ENCODE measurements at regions not wholly inside any gene's neighbourhood (a gene's known extent, or its start where the extent isn't known, plus 50 kb on each side); places are given as distances from the start of the nearest gene placed in this dataset.
A peak's percentile ranks its signal among the peaks of the same experiment; 100 is the strongest.

- ATAC-seq (ENCODE audit: low FRiP score in 2 of 2) (peak in 1 of 2 donors; percentile 30), DNase-seq (peak in 1 of 2 donors; percentile 46)
- H3K27me3 ChIP-seq: no peaks in the 10 kb centered on the region
- no peaks in the 10 kb centered on the region for H3K9me3 ChIP-seq
- H3K4me3 ChIP-seq: no peak overlapping the region
- WGBS, 2 donors: 48 to 50% methylated on average over 6 of the region's 6 CpGs
- peak in 1 of 6 experiments; percentile 6 for TF ChIP-seq CTCF (IDR thresholded peaks at IDR 0.05)
- peak; percentile 39 to 59 for TF ChIP-seq POLR2AphosphoS5 (IDR thresholded peaks at IDR 0.05)
- peak in 1 of 4 donors; percentile 21 for TF ChIP-seq EP300 (IDR thresholded peaks at IDR 0.05)
- no peak for TF ChIP-seq POLR2A (IDR thresholded peaks at IDR 0.05)
- H3K4me1 ChIP-seq: peaks cover 11 to 21% (median 14%) of the 10 kb centered on the region in 4 donors
- no peaks in the 10 kb centered on the region for H3K36me3 ChIP-seq
- peak overlapping the region in 2 of 4 donors; percentile 51 to 63 for H3K27ac ChIP-seq
These were observed 514.4 kb upstream of the PROK2 start for GRCh38 chr3:72299321-72299802.

GRCh38 chr3:72298201-72299152 is 513.5 kb upstream of the PROK2 start:
- Histone ChIP-seq H3K27me3 (no peaks in the 10 kb centered on the region), H3K4me1 (peaks cover 8 to 16% (median 12%) of the 10 kb centered on the region in 4 donors), H3K27ac (peak overlapping the region in 2 of 4 donors; percentile 51 to 63), H3K4me3 (no peak overlapping the region), H3K9me3 (no peaks in the 10 kb centered on the region), H3K36me3 (no peaks in the 10 kb centered on the region)
- ATAC-seq (ENCODE audit: low FRiP score in 2 of 2): no peak
- TF ChIP-seq EP300 (IDR thresholded peaks at IDR 0.05): no peak
- TF ChIP-seq CTCF (IDR thresholded peaks at IDR 0.05): no peak
- no peak for TF ChIP-seq POLR2A (IDR thresholded peaks at IDR 0.05)
- TF ChIP-seq POLR2AphosphoS5 (IDR thresholded peaks at IDR 0.05): no peak
- no peak for DNase-seq
- 59 to 62% methylated on average over 8 of the region's 8 CpGs for WGBS, 2 donors

- WGBS, 2 donors: 87 to 92% methylated on average over 1 of the region's 1 CpG
These were observed 512.5 kb upstream of the PROK2 start for GRCh38 chr3:72297481-72297880.

GRCh38 chr3:72296477-72297111 is 511.6 kb upstream of the PROK2 start:
- 75 to 78% methylated on average over 8 of the region's 8 CpGs for WGBS, 2 donors
- Histone ChIP-seq H3K4me3 (no peak overlapping the region), H3K4me1 (peaks cover 8 to 16% (median 12%) of the 10 kb centered on the region in 4 donors), H3K27ac (no peak overlapping the region), H3K36me3 (no peaks in the 10 kb centered on the region), H3K27me3 (no peaks in the 10 kb centered on the region), H3K9me3 (no peaks in the 10 kb centered on the region)
- no peak for ATAC-seq (ENCODE audit: low FRiP score in 2 of 2)
- TF ChIP-seq CTCF (IDR thresholded peaks at IDR 0.05): no peak
- no peak for TF ChIP-seq POLR2AphosphoS5 (IDR thresholded peaks at IDR 0.05)
- no peak for TF ChIP-seq POLR2A (IDR thresholded peaks at IDR 0.05)
- TF ChIP-seq EP300 (IDR thresholded peaks at IDR 0.05): no peak
- no peak for DNase-seq

More at GRCh38 chr3:72297481-72297880, 512.5 kb upstream of the PROK2 start:
- Histone ChIP-seq H3K4me1 (peaks cover 8 to 16% (median 12%) of the 10 kb centered on the region in 4 donors), H3K4me3 (no peak overlapping the region), H3K36me3 (no peaks in the 10 kb centered on the region), H3K27ac (no peak overlapping the region), H3K27me3 (no peaks in the 10 kb centered on the region), H3K9me3 (no peaks in the 10 kb centered on the region)
- DNase-seq (no peak), ATAC-seq (ENCODE audit: low FRiP score in 2 of 2) (no peak)
- TF ChIP-seq CTCF (IDR thresholded peaks at IDR 0.05) (no peak), EP300 (IDR thresholded peaks at IDR 0.05) (no peak), POLR2AphosphoS5 (IDR thresholded peaks at IDR 0.05) (no peak), POLR2A (IDR thresholded peaks at IDR 0.05) (no peak)
